KOPT-K1 (cell line): ENCODE measurements at regions not wholly inside any gene's neighbourhood (a gene's known extent, or its start where the extent isn't known, plus 50 kb on each side); places are given as distances from the start of the nearest gene placed in this dataset.

ENCODE experiments used
- H3K27ac ChIP-seq: fragments of 200-600 bp; sonication (generic); 2 replicates; pipeline ENCODE4 v1.5.1; 2016; ENCODE audit warnings: antibody characterized with exemption, mild to moderate bottlenecking, low read depth, low read length; ENCODE audit not compliant: poor library complexity, severe bottlenecking
- H3K36me3 ChIP-seq: fragments of 200-600 bp; sonication (generic); 2 replicates; pipeline ENCODE4 v1.5.1; 2017; ENCODE audit warnings: antibody characterized with exemption, mild to moderate bottlenecking, low read length, moderate library complexity; ENCODE audit not compliant: insufficient read depth
- H3K9me3 ChIP-seq: fragments of 200-600 bp; sonication (generic); 2 replicates; pipeline ENCODE4 v1.5.1; 2017; ENCODE audit warnings: antibody characterized with exemption, low read length, mild to moderate bottlenecking; ENCODE audit not compliant: insufficient read depth, poor library complexity, severe bottlenecking

DNA sequence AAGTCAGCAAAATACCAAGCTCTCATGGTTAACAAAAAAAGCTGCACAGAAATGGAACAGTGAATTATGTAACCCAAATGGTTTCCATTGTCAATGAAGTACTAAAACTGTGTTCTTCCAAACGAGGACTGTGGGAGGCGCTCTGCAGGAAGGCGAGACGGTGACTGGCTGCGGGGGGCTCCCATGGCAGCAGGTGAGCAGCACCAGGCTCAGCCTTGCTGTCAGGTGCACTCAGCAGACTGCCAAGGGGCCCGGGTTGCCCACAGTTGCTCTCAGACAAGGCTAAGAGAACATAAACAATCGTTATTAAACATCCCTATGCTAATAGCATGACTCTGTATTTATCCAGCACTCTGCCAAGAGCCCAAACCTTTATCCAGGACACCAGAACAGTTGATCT, 630.3 kb upstream of the ARID1B start:
- Histone ChIP-seq H3K27ac (no peak overlapping the region), H3K36me3 (no peaks in the 10 kb centered on the region), H3K9me3 (no peaks in the 10 kb centered on the region)

DNA sequence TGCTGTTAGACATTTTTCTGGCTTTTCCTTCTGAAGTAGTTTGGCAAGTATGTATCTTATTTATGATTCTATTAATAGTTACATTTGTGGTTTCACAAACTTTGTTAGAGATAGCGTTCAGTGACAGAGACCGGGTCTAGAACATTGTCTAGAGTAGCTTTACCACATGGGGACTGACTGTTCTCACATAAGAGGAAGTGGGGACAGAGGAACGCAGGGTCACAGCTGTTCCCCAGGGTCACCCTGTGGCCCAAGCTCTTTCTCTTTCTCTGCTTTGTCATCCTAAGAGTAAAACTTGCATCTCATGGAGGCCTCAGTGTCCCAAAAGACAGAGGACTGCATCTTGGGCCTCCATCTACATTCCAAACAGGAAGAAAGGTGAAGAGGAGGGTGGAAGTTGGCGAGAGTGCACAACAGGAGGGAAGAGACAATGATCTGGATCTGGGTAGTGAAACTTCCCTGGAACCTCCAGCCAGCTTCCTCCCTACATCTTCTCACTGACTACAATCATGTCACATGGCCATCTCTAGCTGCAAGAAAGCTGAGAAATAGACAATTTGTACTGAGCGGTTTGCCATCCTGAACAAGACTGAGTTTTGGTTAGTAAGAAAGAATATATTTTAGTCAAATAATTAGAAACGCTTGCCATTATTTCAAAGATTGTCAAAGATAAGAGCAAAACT, 645.8 kb upstream of the ARID1B start:
- no peaks in the 10 kb centered on the region for H3K36me3 ChIP-seq
- no peak overlapping the region for H3K27ac ChIP-seq
- H3K9me3 ChIP-seq: no peaks in the 10 kb centered on the region

DNA sequence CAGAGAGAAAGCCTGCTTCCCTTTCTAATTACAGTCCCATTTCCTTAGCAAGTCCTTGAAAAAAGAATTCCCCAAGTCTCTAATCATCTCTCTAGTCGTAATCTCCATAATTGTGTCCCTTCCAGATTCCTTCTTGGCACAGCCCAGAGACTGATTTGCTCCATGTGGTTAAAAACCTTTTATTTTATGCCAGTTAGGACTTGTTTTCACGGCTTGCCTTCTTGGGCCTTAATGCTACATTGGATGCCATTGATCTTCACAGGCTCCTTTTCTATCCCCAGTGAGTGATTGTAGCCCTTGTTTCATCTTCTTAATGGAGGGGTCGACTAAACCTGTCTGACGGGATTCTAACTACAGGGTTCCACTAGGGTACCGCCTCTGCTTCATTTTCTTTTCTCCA, 650.6 kb upstream of the ARID1B start:
- Histone ChIP-seq H3K9me3 (no peaks in the 10 kb centered on the region), H3K27ac (no peak overlapping the region), H3K36me3 (no peaks in the 10 kb centered on the region)

DNA sequence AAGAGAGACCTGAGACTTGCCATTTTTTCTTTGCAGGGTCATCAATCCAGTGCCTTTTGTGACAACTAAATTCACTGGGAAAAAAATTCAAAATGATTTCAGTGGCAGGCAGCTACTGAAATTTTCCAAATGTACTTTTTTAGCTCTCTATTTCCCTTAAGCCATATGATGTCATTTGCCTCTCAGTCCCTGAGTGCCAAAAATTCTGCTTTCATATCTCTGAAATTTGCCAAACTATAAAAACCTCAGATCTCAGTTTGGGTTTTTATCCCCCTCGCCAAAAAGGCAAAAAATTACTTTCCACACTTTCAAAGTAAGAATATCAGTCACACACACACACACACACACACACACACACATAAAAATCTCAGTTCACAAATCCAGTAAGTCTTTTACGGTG, 651.3 kb upstream of the ARID1B start:
- Histone ChIP-seq H3K36me3 (no peaks in the 10 kb centered on the region), H3K9me3 (no peaks in the 10 kb centered on the region), H3K27ac (no peak overlapping the region)

DNA sequence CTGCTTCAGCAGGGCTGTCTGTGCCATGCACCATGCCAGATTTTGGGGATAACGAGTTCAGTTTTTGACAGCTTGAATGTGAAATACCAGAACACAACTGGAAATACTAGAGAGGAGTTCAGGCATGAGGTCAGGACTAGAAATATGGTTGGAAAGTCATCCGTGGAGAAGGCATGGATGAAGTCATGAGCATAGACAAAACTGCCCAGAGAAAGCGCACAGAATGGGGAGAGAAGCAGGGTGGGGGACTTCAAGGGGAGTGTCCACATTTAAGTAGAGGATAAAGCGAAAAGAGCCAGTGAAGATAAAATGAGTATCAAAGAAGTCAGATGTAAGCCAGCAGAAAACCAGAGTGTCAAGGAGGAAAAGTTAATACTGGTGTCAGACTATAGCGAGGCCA, 653.4 kb upstream of the ARID1B start:
- no peaks in the 10 kb centered on the region for H3K36me3 ChIP-seq
- H3K27ac ChIP-seq: no peak overlapping the region
- no peaks in the 10 kb centered on the region for H3K9me3 ChIP-seq

DNA sequence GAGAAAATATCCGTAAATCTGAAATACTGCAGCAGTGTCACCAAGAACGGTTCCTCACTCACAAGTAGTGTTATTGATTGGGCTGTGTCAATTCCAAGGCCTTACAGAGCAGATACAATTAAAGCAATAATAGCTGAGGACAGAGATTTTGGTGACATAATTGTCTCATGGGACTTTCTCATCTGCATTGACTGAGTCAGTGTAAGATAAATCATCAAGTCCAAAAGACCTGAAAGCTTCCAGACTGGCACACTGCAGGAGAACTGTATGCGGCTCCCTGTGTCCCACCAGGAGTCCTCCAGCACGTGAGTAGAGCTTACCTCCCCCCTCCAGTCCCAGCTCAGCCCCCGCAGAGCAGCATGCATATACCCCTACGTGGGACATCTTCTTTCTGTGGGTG, 655.2 kb upstream of the ARID1B start:
- H3K27ac ChIP-seq: no peak overlapping the region
- H3K36me3 ChIP-seq: no peaks in the 10 kb centered on the region
- no peaks in the 10 kb centered on the region for H3K9me3 ChIP-seq

DNA sequence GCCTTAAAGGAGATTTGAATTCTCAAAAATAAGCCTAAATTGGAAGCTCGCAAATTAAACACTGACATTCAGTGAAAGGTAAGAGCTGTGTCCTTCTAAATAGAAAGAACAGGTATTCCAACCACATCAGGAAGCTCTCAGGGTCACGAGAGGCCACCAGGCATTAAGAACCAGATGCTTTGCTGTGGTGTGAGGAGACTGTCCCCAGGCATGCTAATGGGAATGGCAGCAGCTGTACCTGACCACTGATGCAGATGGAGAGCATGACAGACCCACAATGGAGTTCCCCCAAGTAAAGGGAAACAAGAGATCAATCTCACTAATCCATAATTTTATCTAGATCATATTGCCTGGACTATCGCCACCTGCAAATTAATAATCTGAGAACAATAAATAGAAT, 658.9 kb upstream of the NOX3 start:
- Histone ChIP-seq H3K36me3 (no peaks in the 10 kb centered on the region), H3K27ac (no peak overlapping the region), H3K9me3 (no peaks in the 10 kb centered on the region)

DNA sequence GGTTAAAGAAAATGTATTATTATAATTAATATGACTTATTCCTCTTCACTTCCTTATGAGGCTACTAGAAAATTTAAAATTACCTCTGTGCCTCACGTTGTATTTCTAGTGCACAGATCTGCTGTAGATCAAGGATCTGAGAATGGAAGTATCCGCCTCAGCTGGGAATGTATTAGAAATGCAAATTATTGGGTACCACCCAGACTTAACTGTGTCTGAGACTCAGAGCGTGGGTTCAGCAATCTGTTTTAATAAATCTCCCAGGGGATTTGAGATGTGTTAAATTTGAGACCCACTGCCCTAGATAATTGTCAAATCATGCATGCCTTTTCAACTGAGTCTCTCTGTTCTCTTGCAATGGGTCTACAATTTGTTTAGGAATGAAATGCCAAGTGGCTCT, 658.0 kb upstream of the NOX3 start:
- Histone ChIP-seq H3K9me3 (no peaks in the 10 kb centered on the region), H3K27ac (no peak overlapping the region), H3K36me3 (no peaks in the 10 kb centered on the region)

DNA sequence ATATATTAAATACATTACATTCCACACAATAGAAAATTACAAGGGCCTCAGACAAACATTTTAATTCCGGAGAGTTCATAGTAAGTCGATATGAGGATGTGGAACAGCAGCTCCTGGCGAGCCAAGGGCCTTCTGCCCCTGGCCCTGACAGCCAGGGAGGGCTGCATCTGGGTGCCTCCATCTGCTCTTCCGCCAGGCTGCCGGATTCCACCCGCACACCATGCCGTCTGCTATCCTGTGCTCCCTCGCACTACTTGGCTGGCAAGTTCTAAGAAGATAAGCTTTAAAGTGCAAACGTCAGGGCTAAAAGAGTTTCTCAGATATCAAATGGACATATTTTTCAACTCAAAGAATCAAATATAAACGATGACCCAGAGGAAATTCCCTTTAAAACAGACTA, 656.3 kb upstream of the NOX3 start:
- H3K36me3 ChIP-seq: no peaks in the 10 kb centered on the region
- H3K9me3 ChIP-seq: no peaks in the 10 kb centered on the region
- no peak overlapping the region for H3K27ac ChIP-seq

DNA sequence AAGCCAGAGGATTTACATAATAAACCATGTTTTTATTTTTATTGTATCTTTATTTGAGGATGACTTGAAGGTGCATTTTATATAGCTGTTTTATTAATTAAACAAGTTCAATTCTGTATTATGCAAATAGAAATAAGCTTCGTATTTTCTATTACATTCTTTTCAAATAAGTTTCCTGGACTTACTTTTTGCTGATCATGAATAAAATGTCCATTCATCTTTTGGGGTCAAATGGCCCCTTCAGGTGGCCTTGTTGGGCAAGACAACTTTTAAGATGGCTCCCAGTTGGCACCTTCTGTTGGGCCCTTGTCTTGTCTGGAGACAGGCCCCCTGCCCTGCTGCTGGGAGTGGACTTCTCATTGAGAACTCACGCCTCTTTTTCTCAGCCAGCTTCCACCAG, 654.6 kb upstream of the NOX3 start:
- H3K27ac ChIP-seq: no peak overlapping the region
- no peaks in the 10 kb centered on the region for H3K9me3 ChIP-seq
- no peaks in the 10 kb centered on the region for H3K36me3 ChIP-seq

DNA sequence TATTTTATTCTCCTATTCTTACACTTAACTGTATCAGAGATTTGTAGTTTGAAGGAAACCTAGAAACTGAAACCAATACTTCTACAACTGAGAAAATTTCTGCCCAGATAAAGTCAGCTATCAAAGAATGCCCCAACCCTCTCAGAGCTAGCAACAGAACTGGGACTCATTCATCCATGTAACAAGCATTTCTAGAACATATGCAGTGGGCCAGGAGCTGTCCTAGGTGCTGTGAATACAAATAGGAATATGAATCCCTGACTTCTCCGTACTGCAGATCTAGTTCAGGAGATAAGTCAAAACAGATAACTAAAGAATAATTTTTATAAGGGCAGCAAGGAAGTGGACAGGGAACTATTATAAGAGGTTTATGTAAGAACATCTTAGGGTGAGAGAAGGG, 654.1 kb upstream of the NOX3 start:
- no peak overlapping the region for H3K27ac ChIP-seq
- H3K36me3 ChIP-seq: no peaks in the 10 kb centered on the region

DNA sequence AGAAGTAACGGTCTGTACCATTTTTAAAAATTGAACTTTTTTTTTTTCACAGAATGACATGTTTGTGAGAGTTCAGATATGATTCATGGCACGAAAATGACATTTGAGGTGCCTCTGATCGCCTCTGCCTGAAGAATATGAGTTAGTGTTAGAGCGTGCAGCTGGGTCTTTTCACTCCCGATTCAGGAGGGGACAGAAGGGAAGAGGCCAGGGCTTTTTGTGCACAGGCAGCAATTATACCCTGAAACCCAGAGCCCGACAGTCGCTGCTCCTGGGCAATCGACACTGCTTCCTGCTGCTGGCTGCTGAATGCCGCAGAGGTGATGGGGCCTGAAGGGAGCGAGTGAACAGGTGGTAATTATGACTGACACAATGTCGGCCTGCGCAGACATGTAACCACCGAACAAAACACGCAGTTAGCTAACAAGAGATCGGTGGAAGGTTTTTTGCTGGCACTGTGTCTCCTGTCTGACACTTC, 652.0 kb upstream of the NOX3 start:
- H3K9me3 ChIP-seq: no peaks in the 10 kb centered on the region
- no peak overlapping the region for H3K27ac ChIP-seq
- no peaks in the 10 kb centered on the region for H3K36me3 ChIP-seq

More for the DNA sequence above, 654.1 kb upstream of the NOX3 start:
- no peaks in the 10 kb centered on the region for H3K9me3 ChIP-seq

DNA sequence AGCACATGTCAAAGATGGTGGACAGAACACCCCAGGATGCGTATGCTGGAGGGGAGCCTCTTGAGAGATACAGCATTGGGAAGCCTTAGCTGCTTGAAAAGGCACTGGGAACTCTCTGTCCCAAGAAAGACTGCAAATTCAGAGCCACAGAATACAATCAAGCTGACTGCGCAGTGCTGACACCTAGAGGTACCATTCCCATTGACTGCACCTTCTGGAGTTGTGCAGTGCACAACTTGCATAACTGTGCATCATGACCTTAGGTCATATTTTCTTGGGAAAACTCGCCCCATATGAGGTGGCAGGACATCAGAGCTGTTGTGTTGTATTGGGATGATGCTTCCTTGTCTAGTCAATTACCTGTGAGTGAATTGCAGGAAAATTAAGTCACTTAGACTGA, 646.5 kb upstream of the NOX3 start:
- Histone ChIP-seq H3K27ac (no peak overlapping the region), H3K36me3 (no peaks in the 10 kb centered on the region), H3K9me3 (no peaks in the 10 kb centered on the region)

DNA sequence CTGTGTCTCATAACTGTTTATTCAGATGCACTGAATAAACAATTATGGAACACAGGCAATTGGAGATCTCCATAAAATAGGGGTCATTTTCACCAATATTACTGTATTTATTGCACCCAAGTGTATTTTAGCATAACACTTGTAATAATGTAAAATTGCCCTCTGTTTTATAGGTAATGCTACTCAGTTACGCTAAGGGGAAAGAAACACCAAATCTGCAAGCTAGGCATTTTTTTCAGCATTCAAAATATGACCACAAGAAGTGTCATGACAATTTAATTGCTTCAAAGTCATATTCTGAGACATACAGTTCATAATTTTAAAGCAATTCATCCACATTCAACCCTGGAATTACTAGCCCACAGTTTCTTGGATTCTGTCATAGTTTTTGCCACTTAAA, 643.2 kb upstream of the NOX3 start:
- no peaks in the 10 kb centered on the region for H3K36me3 ChIP-seq
- no peak overlapping the region for H3K27ac ChIP-seq
- no peaks in the 10 kb centered on the region for H3K9me3 ChIP-seq

DNA sequence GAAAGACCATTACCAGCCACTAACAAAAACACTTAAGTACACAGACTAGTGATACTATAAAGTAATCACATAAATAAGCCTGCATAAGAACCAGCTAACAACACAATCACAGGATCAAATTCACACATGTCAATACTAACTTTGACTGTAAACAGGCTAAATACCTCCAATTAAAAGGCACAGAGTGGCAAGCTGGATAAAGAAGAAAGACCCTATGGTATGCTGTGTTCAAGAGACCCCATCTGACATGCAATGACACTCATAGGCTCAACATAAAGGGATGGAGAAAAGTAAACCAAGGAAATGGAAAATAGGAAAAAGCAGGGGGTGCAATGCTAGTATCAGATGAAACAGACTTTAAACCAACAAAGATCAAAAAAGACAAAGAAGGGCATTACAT, 631.8 kb upstream of the NOX3 start:
- Histone ChIP-seq H3K27ac (no peak overlapping the region), H3K36me3 (no peaks in the 10 kb centered on the region), H3K9me3 (peaks cover 10% of the 10 kb centered on the region)

DNA sequence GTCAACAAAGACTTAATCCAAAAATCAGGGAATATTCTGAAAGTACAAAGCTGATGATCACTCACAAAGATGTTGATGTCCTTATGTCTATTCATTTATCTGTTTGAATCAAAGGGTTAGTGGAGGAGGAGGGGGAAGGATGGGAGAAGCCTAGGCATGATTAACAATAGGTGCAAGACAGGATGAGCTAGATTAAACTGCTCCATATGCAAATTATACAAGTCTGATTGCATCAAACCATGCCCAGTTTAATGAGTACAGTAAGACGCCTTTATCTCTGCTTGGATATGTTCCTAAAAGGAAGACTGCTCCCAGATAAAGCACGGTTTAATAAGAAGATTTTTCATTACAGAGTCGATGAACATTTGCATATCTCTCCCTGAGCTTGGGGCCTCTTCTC, 626.4 kb upstream of the NOX3 start:
- Histone ChIP-seq H3K36me3 (no peaks in the 10 kb centered on the region), H3K27ac (no peak overlapping the region), H3K9me3 (no peaks in the 10 kb centered on the region)
